K562 (cell line): ENCODE measurements at regions not wholly inside any gene's neighbourhood (a gene's known extent, or its start where the extent isn't known, plus 50 kb on each side); places are given as distances from the start of the nearest gene placed in this dataset.

Source experiments
- ATAC-seq: fragments of 200-7000 bp; cut with Tn5 transposase; 3 replicates; pipeline ENCODE4 v1.9.1; 2020; ENCODE audit warnings: moderate library complexity
- BruUV-seq: library from RNA; stranded (reverse); fragments of 400-500 nt; replicated peaks from 2 replicates; lab custom pipeline; 2021; lab: Mats Ljungman, UMichigan
- CTCF ChIA-PET: fragments of 300-600 bp; formaldehyde crosslinking; extraction: SDS; loops from one replicate; lab custom pipeline; 2021; ENCODE audit warnings: low intra/inter-chr PET ratio; lab: Yijun Ruan, JAX
- POLR2A ChIA-PET: fragments of 300-600, 350-650 bp; sonication (Branson Sonifier 250); formaldehyde crosslinking; extraction: SDS; loops from one replicate; lab custom pipeline; 2021; ENCODE audit warnings: antibody characterized with exemption, inconsistent platforms; lab: Yijun Ruan, JAX
- DNase-seq, 4 experiments: peaks; one replicate each; pipeline versions ENCODE4 v3.0.0 to v3.0.0-alpha.2; 2011 to 2018; ENCODE audit warnings: low spot score in 3 of 4, mixed read lengths in 3 of 4; ENCODE audit errors: extremely low read depth in 1 of 4
- FAIRE-seq: peaks from 2 replicates; lab custom pipeline; 2011; peaks lifted over from hg19 to GRCh38; lab: Jason Lieb, UNC
- H2AFZ ChIP-seq: 2 replicates; pipeline ENCODE4 v1.6.0; 2011; ENCODE audit warnings: low read depth, low read length, control low read depth, inconsistent platforms
- H3K27ac ChIP-seq: fragments of 200-600 bp; 3 replicates; pipeline ENCODE4 v1.8.0; 2011; ENCODE audit warnings: low read depth, mild to moderate bottlenecking, control low read depth, inconsistent platforms, low read length, moderate library complexity, mixed read lengths; ENCODE audit errors: extremely low read depth
- H3K27me3 ChIP-seq, 2 experiments: fragments of 300-600 bp in 1 of 2; 2 replicates in 1 of 2; 3 replicates in 1 of 2; pipeline versions ENCODE4 v1.6.0 to v1.8.0; 2011; ENCODE audit warnings: inconsistent platforms in 2 of 2, low read length in 2 of 2, mild to moderate bottlenecking in 1 of 2, mixed read lengths in 1 of 2, moderate library complexity in 1 of 2; ENCODE audit not compliant: control insufficient read depth in 2 of 2, insufficient read depth in 2 of 2
- H3K36me3 ChIP-seq: fragments of 300-600 bp; 3 replicates; pipeline ENCODE4 v1.8.0; 2011; ENCODE audit warnings: mild to moderate bottlenecking, low read length, inconsistent platforms; ENCODE audit not compliant: control insufficient read depth, insufficient read depth
- H3K4me1 ChIP-seq, 2 experiments: fragments of 200-600 bp in 1 of 2; replicated peaks in 1 of 2; 2 replicates in 1 of 2; 3 replicates in 1 of 2; pipeline versions ENCODE4 v1.5.1 to v1.8.0; 2011; ENCODE audit warnings: inconsistent platforms in 2 of 2, low read length in 2 of 2, mild to moderate bottlenecking in 1 of 2, mixed read lengths in 1 of 2, moderate library complexity in 1 of 2; ENCODE audit not compliant: control insufficient read depth in 2 of 2, insufficient read depth in 2 of 2
- H3K4me2 ChIP-seq: 2 replicates; pipeline ENCODE4 v1.6.1; 2011; ENCODE audit warnings: low read length, control low read depth, inconsistent platforms, mixed read lengths; ENCODE audit not compliant: insufficient read depth
- H3K4me3 ChIP-seq: fragments of 200-600 bp; sonication (generic), shearing (Covaris generic); 2 replicates; pipeline ENCODE4 v1.5.1; 2016; ENCODE audit warnings: control low read depth, inconsistent platforms
- H3K79me2 ChIP-seq: fragments of 200-600 bp; 3 replicates; pipeline ENCODE4 v1.8.0; 2011; ENCODE audit warnings: low read length, inconsistent platforms; ENCODE audit not compliant: control insufficient read depth, insufficient read depth
- H3K9ac ChIP-seq, 2 experiments: 2 replicates each; pipeline versions ENCODE4 v1.6.0 to v1.6.1; 2011; ENCODE audit warnings: low read depth in 2 of 2, low read length in 2 of 2, control low read depth in 1 of 2, inconsistent platforms in 1 of 2, mild to moderate bottlenecking in 1 of 2, mixed read lengths in 1 of 2; ENCODE audit not compliant: insufficient read depth in 1 of 2
- H3K9me1 ChIP-seq: one replicate; pipeline ENCODE4 v1.6.0; 2011; ENCODE audit warnings: inconsistent platforms, mild to moderate bottlenecking, low read length, moderate library complexity; ENCODE audit not compliant: control insufficient read depth, insufficient read depth
- H3K9me3 ChIP-seq: replicated peaks from 2 replicates; pipeline ENCODE4 v1.5.1; 2011; ENCODE audit warnings: low read depth, low read length, inconsistent platforms; ENCODE audit not compliant: control insufficient read depth, insufficient read depth
- H4K20me1 ChIP-seq: replicated peaks from 2 replicates; pipeline ENCODE4 v1.6.1; 2011; ENCODE audit warnings: low read length, inconsistent platforms, mixed read lengths; ENCODE audit not compliant: control insufficient read depth, insufficient read depth
- BACH1 ChIP-seq: fragments of 200-800 bp; sonication (Bioruptor generic); IDR thresholded peaks from 2 replicates; pipeline ENCODE4 v1.6.1; 2016; ENCODE audit warnings: missing genetic modification characterization, missing compliant biosample characterization
- CBFA2T2 ChIP-seq: fragments of 450-650 bp; conservative IDR thresholded peaks from 2 replicates; pipeline ENCODE4 v1.6.1; 2017; ENCODE audit warnings: mild to moderate bottlenecking
- HDAC1 ChIP-seq, 2 experiments: fragments of 450-650 bp; IDR thresholded peaks; 2 replicates each; pipeline ENCODE4 v1.6.1; 2016 to 2017; ENCODE audit warnings: inconsistent platforms in 1 of 2, mild to moderate bottlenecking in 1 of 2, moderate library complexity in 1 of 2
- HNRNPL ChIP-seq: fragments of 200-400 bp; formaldehyde crosslinking; IDR thresholded peaks from 2 replicates; pipeline ENCODE4 v1.6.1; 2017; ENCODE audit warnings: low read depth, mild to moderate bottlenecking, low read length
- IRF9 ChIP-seq: fragments of 450-650 bp; IDR thresholded peaks from 2 replicates; pipeline ENCODE4 v1.6.1; 2016; ENCODE audit warnings: missing biosample characterization, missing genetic modification characterization
- NFRKB ChIP-seq: fragments of 450-650 bp; IDR thresholded peaks from 2 replicates; pipeline ENCODE4 v1.6.1; 2016; ENCODE audit warnings: low read depth
- POLR2B ChIP-seq: fragments of 450-650 bp; IDR thresholded peaks from 2 replicates; pipeline ENCODE4 v1.6.1; 2018; ENCODE audit warnings: low read depth; ENCODE audit not compliant: partially characterized antibody
- POLR3G ChIP-seq: IDR thresholded peaks from 2 replicates; pipeline ENCODE4 v1.6.1; 2011; ENCODE audit not compliant: insufficient read length, insufficient replicate concordance; ENCODE audit errors: extremely low read depth
- POU5F1 ChIP-seq: fragments of 150-350 bp; IDR thresholded peaks from 2 replicates; pipeline ENCODE4 v1.6.1; 2014; ENCODE audit warnings: borderline replicate concordance, low read length, low read depth, mild to moderate bottlenecking; ENCODE audit not compliant: partially characterized antibody
- SRSF1 ChIP-seq: fragments of 200-400 bp; formaldehyde crosslinking; IDR thresholded peaks from 2 replicates; pipeline ENCODE4 v1.6.1; 2017; ENCODE audit warnings: mild to moderate bottlenecking, low read depth, low read length, moderate library complexity
- TRIM24 ChIP-seq, 2 experiments: fragments of 450-650 bp; IDR thresholded peaks; 2 replicates each; pipeline ENCODE4 v1.6.1; 2016
- ZHX1 ChIP-seq: fragments of 150-350 bp; conservative IDR thresholded peaks from 2 replicates; pipeline ENCODE4 v1.6.1; 2014; ENCODE audit warnings: low read length
- ZNF609 ChIP-seq: sonication (generic); formaldehyde crosslinking; IDR thresholded peaks from 2 replicates; pipeline ENCODE4 v1.8.1; 2023; ENCODE audit warnings: missing genetic modification reagents, mild to moderate bottlenecking, borderline replicate concordance
- WGBS: fragments of 100-300 bp; shearing (Covaris generic); methylation state at CpG from one replicate; pipeline ENCODE4 v1.1.6; 2016; ENCODE audit warnings: low coverage, mixed read lengths; ENCODE audit not compliant: insufficient coverage; ENCODE audit errors: missing lambda C conversion rate; 5-methylcytosine and 5-hydroxymethylcytosine counted together
- in situ Hi-C: fragments of 300-500 bp; cut with MboI; formaldehyde crosslinking; loops from 4 replicates; pipeline ENCODE4 v1.15.0; 2018; ENCODE audit warnings: inconsistent platforms, mixed read lengths
- intact Hi-C: fragments of 100-400 bp; cut with micrococcal nuclease; formaldehyde crosslinking; loops from 2 replicates; pipeline ENCODE4 v1.14.2; 2022
- TF ChIP-seq, protein P1 (sequence below), 2 experiments: fragments of 250-450 bp in 1 of 2; fragments of 450-650 bp in 1 of 2; sonication (Bioruptor Pico) in 1 of 2; IDR thresholded peaks; 2 replicates each; pipeline versions ENCODE4 v1.6.1 to v1.8.0; 2016 to 2021; ENCODE audit warnings: mild to moderate bottlenecking in 2 of 2, moderate library complexity in 2 of 2, missing compliant biosample characterization in 1 of 2, missing genetic modification characterization in 1 of 2

DNA sequence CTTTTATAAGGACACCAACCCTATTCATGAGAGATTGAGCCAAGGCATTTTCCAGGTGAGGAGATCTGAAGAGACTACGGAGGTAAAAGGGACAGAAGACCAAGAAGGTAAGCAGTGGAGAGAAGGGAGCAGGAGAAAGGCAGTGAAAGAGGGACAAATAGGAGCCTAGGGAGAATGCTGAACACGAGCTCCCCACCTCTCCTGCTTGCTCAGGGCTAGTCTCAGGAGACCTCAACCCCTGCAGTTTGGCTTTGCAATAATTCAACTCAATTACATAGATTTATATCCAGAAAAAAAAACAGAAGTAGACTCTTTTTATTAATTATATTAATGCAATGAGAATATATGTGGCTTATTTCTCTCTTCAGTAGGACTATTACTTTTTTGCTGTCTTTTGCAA, 91.0 kb upstream of the DDX18 start:
- Histone ChIP-seq H3K9ac (no peak overlapping the region), H3K4me3 (no peak overlapping the region), H4K20me1 (no peaks in the 10 kb centered on the region), H3K9me3 (no peaks in the 10 kb centered on the region), H3K79me2 (no peaks in the 10 kb centered on the region), H2AFZ (no peak overlapping the region), H3K27ac (no peak overlapping the region), H3K4me2 (no peak overlapping the region), H3K27me3 (no peaks in the 10 kb centered on the region), H3K36me3 (no peaks in the 10 kb centered on the region), H3K4me1 (no peaks in the 10 kb centered on the region), H3K9me1 (no peaks in the 10 kb centered on the region)
- 0% methylated on average over 2 of the region's 2 CpGs for WGBS
- POLR2A ChIA-PET, result no interaction called here
- CTCF ChIA-PET, result no interaction called here
- in situ Hi-C loops, result no loop called here
- FAIRE-seq, result no peak
- BruUV-seq, result no TSS peak
- no peak for ATAC-seq
- intact Hi-C loops, result loop anchor here (5.0 kb wide), 1 partner anchor 279 kb away; no protein-coding TSS in a partner anchor
- no peak for DNase-seq
- TF ChIP-seq ZNF609 (CRISPR knock-in tag), result no peak
- no peak for TF ChIP-seq SRSF1
- no peak for TF ChIP-seq HDAC1 (IDR thresholded peaks at IDR 0.05)
- TF ChIP-seq POLR3G, result no peak
- no peak for TF ChIP-seq NFRKB
- no peak for TF ChIP-seq POU5F1
- no peak for TF ChIP-seq TRIM24 (IDR thresholded peaks at IDR 0.05)
- TF ChIP-seq ZHX1, result no peak
- TF ChIP-seq IRF9, result no peak
- TF ChIP-seq HNRNPL, result no peak
- TF ChIP-seq, protein P1, sequence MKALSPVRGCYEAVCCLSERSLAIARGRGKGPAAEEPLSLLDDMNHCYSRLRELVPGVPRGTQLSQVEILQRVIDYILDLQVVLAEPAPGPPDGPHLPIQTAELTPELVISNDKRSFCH (CRISPR knock-in tag; IDR thresholded peaks at IDR 0.05), result no peak
- TF ChIP-seq, protein P1 (tag; IDR thresholded peaks at IDR 0.05), result no peak
- TF ChIP-seq BACH1 (tag), result no peak
- TF ChIP-seq POLR2B, result no peak
- no peak for TF ChIP-seq CBFA2T2
